ENCODE measurements at regions not wholly inside any gene's neighbourhood (a gene's known extent, or its start where the extent isn't known, plus 50 kb on each side); places are given as distances from the start of the nearest gene placed in this dataset.

GRCh38 chr18:25010623-25011374 is 341.2 kb downstream of the ZNF521 start:
- in situ Hi-C loops (cut with HindIII; ENCODE audit: low pct_ligation_motif_present, low sequenced_read_pairs) = no loop called here

More at GRCh38 chr18:25010623-25011374, 341.2 kb downstream of the ZNF521 start:
- DNase-seq = no peak
- no peak for TF ChIP-seq CTCF (IDR thresholded peaks at IDR 0.05; ENCODE audit: low read depth, low read length, missing control alignments)
- H3K27ac ChIP-seq = no peak overlapping the region
- no peaks in the 10 kb centered on the region for H3K36me3 ChIP-seq (replicated peaks)
- no peaks in the 10 kb centered on the region for H3K27me3 ChIP-seq (replicated peaks)
- no peak overlapping the region for H3K4me3 ChIP-seq (ENCODE audit: low read depth, low read length)

Measured in brain microvascular endothelial cell (primary cell).